Panc1 (cell line): ENCODE measurements at regions not wholly inside any gene's neighbourhood (a gene's known extent, or its start where the extent isn't known, plus 50 kb on each side); places are given as distances from the start of the nearest gene placed in this dataset.

ENCODE experiments used
- ATAC-seq: fragments of 200-7000 bp; cut with Tn5 transposase; 2 replicates; pipeline ENCODE4 v1.9.1; 2020; ENCODE audit warnings: mild to moderate bottlenecking, moderate library complexity
- BruUV-seq: library from RNA; stranded (reverse); fragments of 400-500 nt; replicated peaks from 2 replicates; lab custom pipeline; 2021; lab: Mats Ljungman, UMichigan
- CTCF ChIA-PET: fragments of 300-600 bp; sonication (Branson Sonifier 250); formaldehyde crosslinking; loops from one replicate; lab custom pipeline; 2022; ENCODE audit warnings: antibody characterized with exemption; lab: Charles Lee
- POLR2A ChIA-PET: fragments of 300-600 bp; sonication (Branson Sonifier 250); formaldehyde crosslinking; loops from one replicate; lab custom pipeline; 2022; ENCODE audit warnings: antibody characterized with exemption; lab: Charles Lee
- DNase-seq: peaks from one replicate; pipeline ENCODE4 v3.0.0-alpha.2; 2010; ENCODE audit warnings: low read depth, low spot score
- H3K27ac ChIP-seq: 2 replicates; pipeline ENCODE4 v1.5.1; 2011; ENCODE audit warnings: mild to moderate bottlenecking, low read length, inconsistent platforms
- H3K27me3 ChIP-seq: fragments of 200-500 bp; sonication (Bioruptor generic); 2 replicates; pipeline ENCODE4 v1.6.0; 2014; ENCODE audit warnings: low read length, inconsistent platforms; ENCODE audit not compliant: control insufficient read depth, insufficient read depth
- H3K36me3 ChIP-seq: fragments of 200-500 bp; sonication (Bioruptor generic); 2 replicates; pipeline ENCODE4 v1.5.1; 2014; ENCODE audit warnings: inconsistent platforms, mild to moderate bottlenecking, low read length, moderate library complexity; ENCODE audit not compliant: control insufficient read depth, insufficient read depth
- H3K4me1 ChIP-seq: 2 replicates; pipeline ENCODE4 v1.5.1; 2011; ENCODE audit warnings: inconsistent platforms, mild to moderate bottlenecking, low read length, moderate library complexity; ENCODE audit not compliant: control insufficient read depth, insufficient read depth
- H3K4me3 ChIP-seq, 2 experiments: 2 replicates each; pipeline ENCODE4 v1.5.1; 2011 to 2012; ENCODE audit warnings: low read depth in 2 of 2, low read length in 2 of 2, mild to moderate bottlenecking in 2 of 2, inconsistent platforms in 1 of 2, moderate library complexity in 1 of 2
- H3K9me3 ChIP-seq: fragments of 200-500 bp; sonication (Bioruptor generic); 2 replicates; pipeline ENCODE4 v1.5.1; 2014; ENCODE audit warnings: low read depth, mild to moderate bottlenecking, inconsistent platforms, low read length, moderate library complexity; ENCODE audit not compliant: control insufficient read depth, insufficient read depth
- POLR2AphosphoS5 ChIP-seq: IDR thresholded peaks from 2 replicates; pipeline ENCODE4 v1.6.1; 2012; ENCODE audit warnings: mild to moderate bottlenecking, low read depth, low read length, moderate library complexity
- SIN3A ChIP-seq: IDR thresholded peaks from 2 replicates; pipeline ENCODE4 v1.6.1; 2012; ENCODE audit warnings: low read depth, mild to moderate bottlenecking, low read length, moderate library complexity, borderline replicate concordance; ENCODE audit not compliant: insufficient read depth
- TCF7L2 ChIP-seq: IDR thresholded peaks from 2 replicates; pipeline ENCODE4 v1.6.1; 2011; ENCODE audit warnings: mild to moderate bottlenecking, low read depth, low read length, inconsistent platforms
- in situ Hi-C: cut with HindIII; loops from 2 replicates; pipeline ENCODE4 v1.10.0; 2016; ENCODE audit warnings: low sequenced_read_pairs, low pct_unique_long_range_greater_than_20kb
- intact Hi-C: fragments of 100-400 bp; cut with micrococcal nuclease; formaldehyde crosslinking; loops from one replicate; pipeline ENCODE4 v1.10.0; 2022; ENCODE audit not compliant: unreplicated experiment
- TF ChIP-seq, protein P1 (sequence below), 2 experiments: IDR thresholded peaks; 2 replicates each; pipeline ENCODE4 v1.6.1; 2011 to 2012; ENCODE audit warnings: low read depth in 2 of 2, control low read depth in 1 of 2, low read length in 1 of 2, mild to moderate bottlenecking in 1 of 2, moderate library complexity in 1 of 2; ENCODE audit not compliant: insufficient read depth in 1 of 2
- TF ChIP-seq, protein P2 (sequence below): fragments of 450-650 bp; IDR thresholded peaks from 2 replicates; pipeline ENCODE4 v1.5.1; 2017; ENCODE audit warnings: mild to moderate bottlenecking

DNA sequence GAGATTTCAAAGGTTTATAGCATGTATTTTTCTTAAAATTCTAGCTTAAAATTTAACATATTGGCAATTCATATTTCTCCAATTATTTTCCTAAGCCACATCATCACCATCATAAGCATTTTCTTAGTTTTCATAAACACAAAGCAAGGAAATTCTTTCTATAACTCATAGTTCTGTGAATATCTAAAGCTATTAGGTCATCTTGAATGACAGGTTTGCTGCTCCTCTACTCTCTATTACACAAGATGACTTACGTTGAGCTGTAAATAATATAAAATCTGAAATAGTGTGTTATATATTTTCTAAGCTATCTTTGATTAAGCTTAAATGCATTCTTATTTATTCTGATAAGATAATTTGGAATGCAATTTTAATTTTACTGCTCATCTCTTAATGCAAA lies 984.6 kb upstream of the CNTNAP5 start:
- BruUV-seq, result no TSS peak
- POLR2A ChIA-PET, result no interaction called here
- Histone ChIP-seq H3K4me3 (no peak overlapping the region), H3K9me3 (no peaks in the 10 kb centered on the region; the same call in 1 of the 2 replicates), H3K36me3 (no peaks in the 10 kb centered on the region), H3K27me3 (no peaks in the 10 kb centered on the region), H3K27ac (no peak overlapping the region), H3K4me1 (no peaks in the 10 kb centered on the region)
- intact Hi-C loops (no loop called here), in situ Hi-C loops (no loop called here)
- ATAC-seq, result no peak
- DNase-seq, result no peak
- CTCF ChIA-PET, result no interaction called here
- TF ChIP-seq SIN3A, result no peak
- TF ChIP-seq TCF7L2, result no peak
- TF ChIP-seq POLR2AphosphoS5, result no peak
- TF ChIP-seq, protein P1, sequence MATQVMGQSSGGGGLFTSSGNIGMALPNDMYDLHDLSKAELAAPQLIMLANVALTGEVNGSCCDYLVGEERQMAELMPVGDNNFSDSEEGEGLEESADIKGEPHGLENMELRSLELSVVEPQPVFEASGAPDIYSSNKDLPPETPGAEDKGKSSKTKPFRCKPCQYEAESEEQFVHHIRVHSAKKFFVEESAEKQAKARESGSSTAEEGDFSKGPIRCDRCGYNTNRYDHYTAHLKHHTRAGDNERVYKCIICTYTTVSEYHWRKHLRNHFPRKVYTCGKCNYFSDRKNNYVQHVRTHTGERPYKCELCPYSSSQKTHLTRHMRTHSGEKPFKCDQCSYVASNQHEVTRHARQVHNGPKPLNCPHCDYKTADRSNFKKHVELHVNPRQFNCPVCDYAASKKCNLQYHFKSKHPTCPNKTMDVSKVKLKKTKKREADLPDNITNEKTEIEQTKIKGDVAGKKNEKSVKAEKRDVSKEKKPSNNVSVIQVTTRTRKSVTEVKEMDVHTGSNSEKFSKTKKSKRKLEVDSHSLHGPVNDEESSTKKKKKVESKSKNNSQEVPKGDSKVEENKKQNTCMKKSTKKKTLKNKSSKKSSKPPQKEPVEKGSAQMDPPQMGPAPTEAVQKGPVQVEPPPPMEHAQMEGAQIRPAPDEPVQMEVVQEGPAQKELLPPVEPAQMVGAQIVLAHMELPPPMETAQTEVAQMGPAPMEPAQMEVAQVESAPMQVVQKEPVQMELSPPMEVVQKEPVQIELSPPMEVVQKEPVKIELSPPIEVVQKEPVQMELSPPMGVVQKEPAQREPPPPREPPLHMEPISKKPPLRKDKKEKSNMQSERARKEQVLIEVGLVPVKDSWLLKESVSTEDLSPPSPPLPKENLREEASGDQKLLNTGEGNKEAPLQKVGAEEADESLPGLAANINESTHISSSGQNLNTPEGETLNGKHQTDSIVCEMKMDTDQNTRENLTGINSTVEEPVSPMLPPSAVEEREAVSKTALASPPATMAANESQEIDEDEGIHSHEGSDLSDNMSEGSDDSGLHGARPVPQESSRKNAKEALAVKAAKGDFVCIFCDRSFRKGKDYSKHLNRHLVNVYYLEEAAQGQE (IDR thresholded peaks at IDR 0.05; ENCODE audit: insufficient read depth in 1 of 2, low read depth in 2 of 2, low read length in 1 of 2), result no peak
- TF ChIP-seq, protein P2, sequence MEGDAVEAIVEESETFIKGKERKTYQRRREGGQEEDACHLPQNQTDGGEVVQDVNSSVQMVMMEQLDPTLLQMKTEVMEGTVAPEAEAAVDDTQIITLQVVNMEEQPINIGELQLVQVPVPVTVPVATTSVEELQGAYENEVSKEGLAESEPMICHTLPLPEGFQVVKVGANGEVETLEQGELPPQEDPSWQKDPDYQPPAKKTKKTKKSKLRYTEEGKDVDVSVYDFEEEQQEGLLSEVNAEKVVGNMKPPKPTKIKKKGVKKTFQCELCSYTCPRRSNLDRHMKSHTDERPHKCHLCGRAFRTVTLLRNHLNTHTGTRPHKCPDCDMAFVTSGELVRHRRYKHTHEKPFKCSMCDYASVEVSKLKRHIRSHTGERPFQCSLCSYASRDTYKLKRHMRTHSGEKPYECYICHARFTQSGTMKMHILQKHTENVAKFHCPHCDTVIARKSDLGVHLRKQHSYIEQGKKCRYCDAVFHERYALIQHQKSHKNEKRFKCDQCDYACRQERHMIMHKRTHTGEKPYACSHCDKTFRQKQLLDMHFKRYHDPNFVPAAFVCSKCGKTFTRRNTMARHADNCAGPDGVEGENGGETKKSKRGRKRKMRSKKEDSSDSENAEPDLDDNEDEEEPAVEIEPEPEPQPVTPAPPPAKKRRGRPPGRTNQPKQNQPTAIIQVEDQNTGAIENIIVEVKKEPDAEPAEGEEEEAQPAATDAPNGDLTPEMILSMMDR, result no peak

DNA sequence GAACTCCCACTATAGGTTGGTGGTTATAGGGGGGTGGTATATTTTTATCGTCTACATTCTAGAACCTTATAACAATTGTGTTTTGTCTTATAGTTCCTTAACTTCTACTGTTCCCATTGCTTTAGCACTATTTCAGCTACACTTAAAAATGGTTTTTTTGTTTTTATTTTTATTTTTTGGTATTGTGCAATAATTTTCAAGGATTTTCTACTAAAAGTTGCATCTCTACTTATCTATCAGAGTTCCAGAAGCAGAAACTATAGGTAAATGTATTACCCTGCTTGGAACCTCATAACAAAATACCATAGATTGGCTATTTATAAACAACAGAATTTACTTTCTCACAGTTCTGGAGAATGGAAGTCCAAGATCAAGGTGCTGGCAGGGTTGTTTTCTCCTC lies 981.6 kb upstream of the CNTNAP5 start:
- Histone ChIP-seq H3K9me3 (no peaks in the 10 kb centered on the region; the same call in 1 of the 2 replicates), H3K27ac (no peak overlapping the region), H3K4me1 (no peaks in the 10 kb centered on the region), H3K27me3 (no peaks in the 10 kb centered on the region), H3K36me3 (no peaks in the 10 kb centered on the region), H3K4me3 (no peak overlapping the region)
- intact Hi-C loops (no loop called here), in situ Hi-C loops (no loop called here)
- no peak for DNase-seq
- TF ChIP-seq POLR2AphosphoS5, result no peak
- ATAC-seq, result no peak
- POLR2A ChIA-PET, result no interaction called here
- no TSS peak for BruUV-seq
- CTCF ChIA-PET, result no interaction called here

DNA sequence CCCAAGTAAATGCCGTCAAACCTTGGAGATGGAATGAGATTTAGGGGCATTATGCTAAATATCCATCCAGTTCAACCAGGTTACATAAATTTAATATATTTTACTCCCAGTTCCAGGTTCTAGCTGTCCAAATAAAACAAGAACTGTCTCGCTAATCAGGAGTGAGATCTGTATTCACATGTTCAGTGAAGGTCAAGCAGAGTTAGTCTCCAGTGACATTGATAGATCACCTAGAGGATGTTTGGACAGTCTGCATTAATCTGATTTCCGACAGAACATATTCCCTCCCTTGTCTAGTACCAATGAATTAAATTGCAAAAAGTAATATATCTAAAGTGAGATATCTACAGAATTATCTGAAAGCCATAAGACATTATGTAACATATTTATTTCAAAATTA lies 979.4 kb upstream of the CNTNAP5 start:
- CTCF ChIA-PET, result no interaction called here
- no TSS peak for BruUV-seq

More for the DNA sequence above, 979.4 kb upstream of the CNTNAP5 start:
- in situ Hi-C loops (no loop called here), intact Hi-C loops (no loop called here)
- ATAC-seq (no peak), DNase-seq (no peak)
- Histone ChIP-seq H3K9me3 (no peaks in the 10 kb centered on the region; the same call in 1 of the 2 replicates), H3K27ac (no peak overlapping the region), H3K4me3 (no peak overlapping the region), H3K4me1 (no peaks in the 10 kb centered on the region), H3K36me3 (no peaks in the 10 kb centered on the region), H3K27me3 (no peaks in the 10 kb centered on the region)
- POLR2A ChIA-PET, result no interaction called here
- TF ChIP-seq, protein P1 (IDR thresholded peaks at IDR 0.05; ENCODE audit: insufficient read depth in 1 of 2, low read depth in 2 of 2, low read length in 1 of 2), result no peak
- TF ChIP-seq SIN3A (no peak), TCF7L2 (no peak)
- TF ChIP-seq, protein P2, result no peak
